Inflammatory macrophage treated with lipopolysaccharide for 4 hours (primary cell): ENCODE measurements at regions not wholly inside any gene's neighbourhood (a gene's known extent, or its start where the extent isn't known, plus 50 kb on each side); places are given as distances from the start of the nearest gene placed in this dataset.

Experiments used
- DNase-seq: peaks from one replicate; pipeline ENCODE4 v3.0.0-alpha.2; 2020

DNA sequence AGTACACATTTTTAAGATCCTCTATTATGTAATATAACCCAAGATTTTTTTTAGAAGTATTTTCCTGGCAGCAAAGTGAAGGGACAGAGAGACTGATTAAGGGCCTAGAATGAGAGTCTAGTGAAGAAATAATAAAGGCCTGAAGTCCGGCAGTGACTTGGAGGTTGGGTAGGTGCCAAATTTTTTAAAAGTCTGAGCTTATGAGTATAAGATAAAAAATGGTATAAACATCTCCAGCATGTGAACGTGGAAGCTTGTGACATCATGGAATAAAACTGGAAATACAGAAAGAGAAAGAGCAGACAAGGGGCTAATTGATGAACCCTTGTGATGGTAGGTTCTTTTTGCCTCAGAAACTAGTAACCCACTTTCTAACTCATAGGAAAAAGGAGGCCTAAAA is 174.6 kb downstream of the SUCLA2 start:
- no peak for DNase-seq

GRCh38 chr13:47822036-47822435 is 179.0 kb downstream of the SUCLA2 start:
- DNase-seq = no peak

- no peak for DNase-seq
Observed at GRCh38 chr13:47816831-47817230, 184.2 kb downstream of the SUCLA2 start.

GRCh38 chr13:47813718-47814117 is 187.4 kb downstream of the SUCLA2 start:
- DNase-seq = no peak

- no peak for DNase-seq
Observed at GRCh38 chr13:47809411-47809810, 191.7 kb downstream of the SUCLA2 start.

DNA sequence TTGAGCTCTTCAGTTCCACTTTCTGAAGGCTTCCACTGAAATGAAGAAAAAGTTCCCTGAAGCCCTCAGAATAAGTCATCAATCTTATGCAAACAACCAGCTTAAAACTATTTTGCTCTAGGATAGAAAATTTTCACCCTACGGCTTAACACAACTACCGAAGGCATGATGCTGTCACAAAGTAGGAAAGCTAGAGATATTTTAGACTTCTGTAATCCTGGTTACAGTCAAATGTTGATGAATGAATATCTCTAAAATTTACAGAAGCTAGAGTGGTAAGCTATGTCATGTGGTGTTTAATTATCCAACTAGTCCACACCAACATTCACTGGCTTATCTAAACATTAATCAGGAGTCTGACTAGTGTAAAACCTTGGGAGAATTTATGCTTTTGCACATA is 197.9 kb downstream of the SUCLA2 start:
- DNase-seq = no peak

DNA sequence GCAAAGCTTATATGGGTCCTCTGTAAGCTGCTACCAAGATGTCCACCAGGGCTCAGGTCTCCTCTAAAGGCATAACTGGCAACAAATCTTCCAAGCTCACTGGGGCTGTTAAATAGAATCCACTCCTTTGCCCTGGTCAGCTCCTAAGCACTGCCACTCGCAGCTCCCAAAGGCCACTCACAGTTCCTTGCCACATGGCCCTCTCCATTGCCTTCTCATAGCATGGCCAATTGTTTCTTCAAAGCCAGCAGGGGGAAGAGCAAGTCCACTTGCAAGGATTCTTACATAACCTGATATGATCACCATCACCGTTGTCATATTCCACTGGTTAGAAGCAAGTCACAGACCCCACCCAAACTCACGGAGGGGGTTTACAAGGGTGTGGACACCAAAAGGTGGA is 199.5 kb downstream of the SUCLA2 start:
- DNase-seq = no peak

- no peak for DNase-seq
Observed at GRCh38 chr13:47800593-47800992, 200.5 kb downstream of the SUCLA2 start.

- DNase-seq = peak; percentile 2
Observed at GRCh38 chr13:47798906-47799305, 202.2 kb downstream of the SUCLA2 start.

- DNase-seq = no peak
Observed at GRCh38 chr13:47798194-47798593, 202.9 kb downstream of the SUCLA2 start.

GRCh38 chr13:47796816-47797215 is 204.3 kb downstream of the SUCLA2 start:
- DNase-seq = no peak

DNA sequence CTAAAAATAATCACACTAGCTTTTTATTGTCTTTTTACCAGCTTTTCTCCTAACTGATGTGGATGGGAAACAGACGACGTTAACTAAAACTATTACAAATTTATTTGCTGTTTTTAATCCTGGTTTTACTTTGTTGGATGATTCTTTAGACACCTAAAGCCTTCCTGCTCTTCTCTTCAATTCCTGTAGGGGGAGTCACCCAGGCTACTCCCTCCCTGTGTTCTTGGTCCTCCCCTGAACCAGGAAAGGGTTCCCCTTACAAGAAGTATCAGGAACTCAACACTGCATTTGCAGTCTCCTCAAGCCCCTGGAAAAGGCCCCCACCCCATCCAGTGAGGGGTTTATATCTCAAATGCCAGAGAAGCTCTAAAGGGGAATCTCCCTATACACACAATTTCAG is 206.1 kb downstream of the SUCLA2 start:
- peak; percentile 23 for DNase-seq

DNA sequence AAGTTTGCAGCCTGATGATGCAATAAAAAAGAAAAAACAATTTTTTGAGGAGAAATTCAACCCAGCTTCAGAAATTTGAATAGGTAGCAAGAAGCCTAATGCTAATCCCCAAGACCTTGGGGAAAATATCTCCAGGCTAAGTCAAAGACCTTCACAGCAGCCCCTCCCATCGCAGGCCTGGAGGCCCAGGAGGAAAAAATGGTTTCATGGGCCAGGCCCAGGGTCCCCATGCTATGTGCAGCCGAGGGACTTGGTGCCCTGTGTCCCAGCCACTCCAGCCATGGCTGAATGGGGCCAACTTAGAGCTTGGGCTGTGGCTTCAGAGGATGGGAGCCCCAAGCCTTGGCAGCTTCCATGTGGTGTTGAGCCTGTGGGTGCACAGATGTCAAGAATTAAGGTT is 210.3 kb downstream of the SUCLA2 start:
- no peak for DNase-seq

DNA sequence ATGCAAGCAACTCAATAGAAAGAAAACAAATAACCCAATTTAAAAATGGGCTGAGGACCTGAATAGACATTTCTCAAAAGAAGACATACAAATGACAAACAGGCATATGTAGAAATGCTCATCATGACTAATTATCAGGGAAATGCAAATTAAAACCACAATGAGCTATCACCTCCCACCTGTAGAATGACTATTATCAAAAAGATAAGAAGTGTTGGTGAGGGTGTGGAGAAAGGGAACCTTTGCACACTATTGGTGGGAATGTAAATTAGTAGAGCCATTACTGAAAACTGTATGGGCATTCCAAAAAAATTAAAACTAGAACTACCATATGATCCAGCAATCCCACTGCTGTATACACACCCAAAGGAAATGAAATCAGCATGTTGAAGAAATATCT is 212.2 kb downstream of the SUCLA2 start:
- DNase-seq = no peak

DNA sequence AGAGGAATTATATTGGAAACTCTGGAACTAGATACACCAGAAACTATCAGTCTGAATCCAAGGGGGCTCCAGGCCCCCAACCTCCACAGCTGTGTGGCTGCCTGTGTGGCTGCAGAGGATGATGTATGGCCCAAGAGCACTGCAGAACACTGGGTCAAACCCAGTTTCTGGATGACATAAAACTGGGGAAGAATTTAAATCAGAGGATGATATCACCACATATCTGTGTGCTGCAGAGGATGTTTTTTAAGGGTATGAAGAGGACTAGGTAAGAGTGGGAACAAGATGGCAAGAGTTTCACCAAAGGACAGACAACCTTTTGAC is 226.4 kb downstream of the SUCLA2 start:
- no peak for DNase-seq

DNA sequence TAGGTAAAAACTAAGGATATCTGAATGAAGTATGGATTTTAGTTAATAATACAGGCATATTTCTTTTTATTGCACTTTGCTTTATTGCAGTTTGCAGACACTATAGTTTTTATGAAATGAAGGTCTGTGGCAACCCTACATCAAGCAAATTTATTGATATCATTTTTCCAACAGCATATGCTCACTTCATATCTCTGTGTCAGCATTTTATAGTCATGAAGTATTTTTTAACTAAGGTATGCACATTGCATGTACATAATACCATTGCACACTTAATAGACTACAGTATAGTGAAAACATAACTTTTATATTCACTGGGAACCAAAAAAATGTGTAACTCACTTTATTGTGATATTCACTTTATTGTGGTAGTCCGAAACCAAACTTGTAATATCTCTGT is 236.3 kb downstream of the SUCLA2 start:
- DNase-seq = no peak

GRCh38 chr13:47757466-47758080 is 243.5 kb downstream of the SUCLA2 start:
- no peak for DNase-seq

DNA sequence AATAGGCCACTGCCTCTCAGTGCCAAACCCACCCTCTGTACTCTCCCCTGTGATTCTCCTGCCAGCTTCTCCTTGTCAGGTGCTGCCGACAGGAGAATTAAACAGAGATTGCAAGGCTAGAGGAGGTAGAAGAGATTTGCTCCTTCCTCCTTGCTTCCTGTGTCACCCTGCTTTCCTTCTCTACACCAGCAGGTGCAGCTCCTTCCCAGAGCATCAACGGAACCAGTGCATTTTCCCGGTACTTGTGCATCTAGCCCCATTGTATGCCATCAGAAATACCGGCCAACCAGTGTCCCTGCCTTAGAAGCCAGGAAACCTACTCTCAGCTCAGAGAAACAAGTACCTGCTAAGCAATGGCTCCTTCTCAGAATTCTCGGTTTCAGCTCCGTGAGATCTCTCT is 253.2 kb downstream of the SUCLA2 start:
- DNase-seq = no peak

- no peak for DNase-seq
Observed at GRCh38 chr13:47726394-47726793, 274.7 kb downstream of the SUCLA2 start.

DNA sequence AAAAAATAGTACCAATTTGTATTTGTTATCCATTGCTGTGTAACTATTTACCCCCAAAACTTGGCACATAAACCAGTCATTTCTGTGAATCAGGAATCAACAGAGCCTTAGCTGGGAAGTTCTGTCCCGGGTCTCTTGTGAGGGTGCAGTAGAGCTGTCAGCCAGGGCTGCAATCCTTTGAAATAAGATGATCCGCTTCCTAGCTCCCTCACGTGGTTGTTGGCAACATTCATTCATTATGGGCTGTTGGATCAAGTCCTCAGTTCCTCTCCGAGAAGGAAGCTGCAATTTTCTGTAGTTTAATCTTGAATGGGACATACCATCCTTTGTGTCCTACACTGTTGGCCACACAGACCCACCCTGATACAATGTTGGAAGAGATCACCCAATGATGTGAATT is 277.2 kb downstream of the SUCLA2 start:
- DNase-seq = no peak

DNA sequence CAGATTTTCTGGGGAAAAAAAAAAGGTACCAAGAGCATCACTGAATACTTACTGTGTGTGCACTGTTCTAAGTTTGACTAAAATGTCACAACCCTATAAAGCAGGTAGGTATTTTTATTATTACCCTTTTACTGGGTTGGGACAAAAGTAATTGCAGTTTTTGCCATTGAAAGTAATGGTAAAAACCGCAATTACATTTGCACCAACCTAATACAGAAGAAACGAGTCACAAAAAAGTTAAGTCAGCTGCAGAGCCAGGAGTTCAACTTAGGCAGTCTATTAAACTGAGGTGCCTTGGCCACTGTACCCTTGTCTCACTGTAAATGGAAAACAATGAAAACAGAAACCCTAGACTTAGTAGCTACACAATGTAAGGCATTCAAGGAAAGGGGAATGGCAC is 281.9 kb downstream of the SUCLA2 start:
- DNase-seq = no peak

DNA sequence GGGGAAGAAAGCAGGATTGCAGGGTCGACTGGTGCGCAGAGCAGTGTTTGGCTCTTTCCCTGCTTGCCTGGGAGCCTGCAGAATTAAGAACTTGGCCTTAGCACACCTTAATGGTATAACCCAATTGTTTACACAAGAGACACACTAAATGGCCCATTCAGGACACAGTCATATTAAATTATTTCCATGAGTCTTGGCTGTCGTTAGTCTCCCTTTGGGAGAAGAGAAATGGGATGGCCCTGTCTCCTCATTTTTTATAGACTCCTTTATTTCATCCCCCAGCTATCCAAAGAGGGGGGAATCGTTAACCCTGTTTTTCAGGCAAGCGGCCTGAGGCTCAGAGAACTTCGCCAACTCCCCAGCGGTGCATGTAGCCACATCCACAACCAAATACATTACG is 282.5 kb downstream of the SUCLA2 start:
- no peak for DNase-seq

GRCh38 chr13:47708386-47708785 is 292.7 kb downstream of the SUCLA2 start:
- DNase-seq = no peak

DNA sequence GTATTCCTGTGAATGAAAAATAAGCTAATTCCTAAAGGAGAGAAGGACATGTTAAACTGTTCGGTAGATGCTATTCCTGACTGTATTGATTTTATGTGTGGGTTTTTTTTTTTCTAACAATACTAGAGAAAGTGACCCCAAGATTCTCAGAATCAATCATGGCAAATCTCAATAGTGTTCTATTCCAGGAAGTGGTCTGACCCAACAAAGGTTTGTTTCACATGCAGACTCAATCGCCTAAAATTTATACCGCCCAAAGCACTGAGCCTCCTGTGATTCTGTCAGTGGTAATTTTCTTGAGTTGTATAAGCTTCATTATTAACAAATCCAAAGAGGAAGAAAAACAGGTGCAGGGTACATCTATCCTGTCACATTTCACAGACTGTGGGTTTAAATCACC is 293.7 kb downstream of the SUCLA2 start:
- no peak for DNase-seq

GRCh38 chr13:47705185-47705584 is 295.9 kb downstream of the SUCLA2 start:
- DNase-seq = no peak

GRCh38 chr13:47696674-47697073 is 304.4 kb downstream of the SUCLA2 start:
- no peak for DNase-seq
